H7 (cell line): ENCODE measurements at regions not wholly inside any gene's neighbourhood (a gene's known extent, or its start where the extent isn't known, plus 50 kb on each side); places are given as distances from the start of the nearest gene placed in this dataset.

Source experiments
- DNase-seq: peaks from one replicate; pipeline ENCODE4 v3.0.0; 2012
- H3K27me3 ChIP-seq: 2 replicates; pipeline ENCODE4 v1.6.0; 2011; ENCODE audit warnings: mild to moderate bottlenecking, low read length; ENCODE audit not compliant: control insufficient read depth, insufficient read depth
- H3K36me3 ChIP-seq: replicated peaks from 2 replicates; pipeline ENCODE4 v1.5.1; 2011; ENCODE audit warnings: low read length; ENCODE audit not compliant: control insufficient read depth, insufficient read depth
- H3K4me3 ChIP-seq: 2 replicates; pipeline ENCODE4 v1.5.1; 2011; ENCODE audit warnings: low read depth, mild to moderate bottlenecking, control low read depth, low read length, moderate library complexity; ENCODE audit not compliant: insufficient read depth

GRCh38 chr4:15340902-15341732, 86.7 kb upstream of the C1QTNF7 start:
- Histone ChIP-seq H3K4me3 (no peak overlapping the region), H3K36me3 (no peaks in the 10 kb centered on the region), H3K27me3 (no peaks in the 10 kb centered on the region)
- DNase-seq: no peak

DNA sequence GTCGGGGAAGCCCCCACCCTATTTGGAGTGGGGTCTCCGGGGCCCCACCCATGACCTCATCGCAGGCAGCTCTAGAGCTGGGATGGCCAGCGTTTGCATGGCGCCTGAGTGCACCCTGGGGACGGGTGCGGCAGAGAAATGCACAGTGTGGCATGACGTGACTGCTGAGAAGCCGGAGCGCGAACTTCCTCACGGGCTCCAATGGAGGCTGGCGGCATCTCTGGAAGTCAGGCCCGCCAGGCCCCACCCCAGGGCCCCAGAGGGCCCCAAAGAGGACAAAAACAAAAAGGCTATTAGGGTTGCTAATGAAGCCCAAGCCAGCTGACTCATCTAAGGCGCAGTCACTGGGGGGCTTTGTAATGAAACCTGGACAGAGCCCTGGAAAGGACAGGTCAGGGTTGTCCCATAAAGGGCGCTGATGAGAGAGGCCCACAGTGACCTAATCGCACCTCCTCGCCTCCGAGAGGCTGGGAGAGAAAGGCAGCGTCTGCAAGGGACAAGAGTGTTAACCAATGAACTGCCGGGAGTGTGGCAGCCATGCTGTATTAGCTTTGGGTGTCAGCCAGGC, 86.0 kb upstream of the C1QTNF7 start:
- H3K27me3 ChIP-seq: no peaks in the 10 kb centered on the region
- DNase-seq: no peak
- no peak overlapping the region for H3K4me3 ChIP-seq
- H3K36me3 ChIP-seq: no peaks in the 10 kb centered on the region

DNA sequence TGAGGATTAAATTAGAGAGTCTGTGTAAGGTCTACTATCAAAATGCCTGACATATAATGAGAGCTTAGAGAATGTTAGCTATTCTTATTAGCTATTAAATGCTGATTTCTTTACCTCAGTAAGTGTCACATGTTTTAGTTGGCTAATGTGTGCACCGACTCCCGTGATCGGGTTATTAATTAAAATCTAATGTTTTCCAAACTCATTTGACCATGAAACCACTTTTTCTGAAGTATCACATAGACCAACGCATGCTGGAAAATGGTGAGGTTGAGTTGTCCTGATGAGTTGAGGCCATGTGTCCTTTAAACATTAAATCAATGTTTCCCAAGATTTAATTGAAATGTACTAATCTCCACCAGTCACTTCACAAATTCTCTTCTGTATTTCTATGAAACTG, 84.8 kb upstream of the C1QTNF7 start:
- Histone ChIP-seq H3K27me3 (no peaks in the 10 kb centered on the region), H3K36me3 (no peaks in the 10 kb centered on the region), H3K4me3 (no peak overlapping the region)
- no peak for DNase-seq

DNA sequence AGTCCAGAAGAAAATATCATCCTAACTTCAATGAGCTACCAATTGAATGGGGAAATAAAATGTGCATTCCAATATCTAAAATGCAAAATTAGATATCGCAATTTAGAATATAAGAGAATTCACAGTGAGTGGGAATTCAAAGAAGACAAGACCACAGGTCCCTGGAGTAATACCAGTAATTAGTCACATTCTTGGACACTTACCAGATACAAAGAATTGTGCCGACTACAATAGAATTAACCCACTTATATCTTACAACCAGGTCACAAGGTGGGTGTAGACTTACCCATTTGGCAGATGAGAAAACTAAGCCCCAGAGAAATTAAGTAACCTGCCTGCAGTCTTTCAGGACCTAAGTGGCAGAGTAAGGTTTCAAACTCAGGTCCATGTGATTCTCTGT, 84.3 kb upstream of the C1QTNF7 start:
- no peak for DNase-seq
- no peaks in the 10 kb centered on the region for H3K27me3 ChIP-seq
- no peaks in the 10 kb centered on the region for H3K36me3 ChIP-seq
- no peak overlapping the region for H3K4me3 ChIP-seq

GRCh38 chr4:15344041-15344440, 83.8 kb upstream of the C1QTNF7 start:
- Histone ChIP-seq H3K4me3 (no peak overlapping the region), H3K27me3 (no peaks in the 10 kb centered on the region), H3K36me3 (no peaks in the 10 kb centered on the region)
- DNase-seq: no peak

GRCh38 chr4:15345134-15345533, 82.7 kb upstream of the C1QTNF7 start:
- Histone ChIP-seq H3K27me3 (no peaks in the 10 kb centered on the region), H3K36me3 (no peaks in the 10 kb centered on the region), H3K4me3 (no peak overlapping the region)
- DNase-seq: no peak

DNA sequence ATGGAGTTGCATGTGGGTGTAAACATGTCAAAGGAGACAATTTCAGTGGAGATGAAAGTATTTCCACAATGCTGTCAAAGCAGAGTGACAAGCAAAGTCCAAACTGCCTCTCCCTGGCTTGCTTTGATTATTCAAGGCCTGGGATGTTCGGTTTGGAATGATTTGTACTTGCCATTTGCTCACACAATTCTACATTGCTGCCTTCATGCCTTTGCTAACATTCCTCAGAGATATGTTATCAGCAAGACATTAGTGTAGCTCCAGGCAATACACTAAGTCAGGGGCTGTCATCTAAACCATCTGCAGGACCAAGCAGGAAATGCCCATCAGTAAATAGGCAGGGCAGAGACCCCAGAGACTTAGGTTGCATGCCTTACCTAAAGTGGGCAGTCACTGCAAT, 79.6 kb upstream of the C1QTNF7 start:
- no peaks in the 10 kb centered on the region for H3K36me3 ChIP-seq
- no peak overlapping the region for H3K4me3 ChIP-seq
- no peak for DNase-seq
- no peaks in the 10 kb centered on the region for H3K27me3 ChIP-seq

DNA sequence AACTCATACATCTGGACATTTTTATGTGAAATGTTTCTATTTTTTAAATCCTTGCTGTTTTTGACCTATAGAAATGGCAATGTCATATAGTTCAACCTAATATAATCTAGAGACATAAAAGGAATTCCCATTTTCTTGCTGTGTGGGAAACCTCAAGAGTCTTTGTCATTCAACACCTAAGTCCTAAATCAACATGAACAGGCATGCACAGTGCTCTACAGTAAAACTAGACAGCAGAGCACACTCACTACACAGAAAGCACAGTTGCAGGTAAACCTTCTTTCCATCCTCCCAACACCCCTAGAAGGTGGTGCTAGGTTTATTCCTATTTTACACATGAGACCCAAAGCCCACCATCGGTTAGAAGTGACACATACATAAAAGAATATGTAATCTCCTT, 79.1 kb upstream of the C1QTNF7 start:
- no peak for DNase-seq
- Histone ChIP-seq H3K4me3 (no peak overlapping the region), H3K36me3 (no peaks in the 10 kb centered on the region), H3K27me3 (no peaks in the 10 kb centered on the region)

GRCh38 chr4:15349531-15349935, 78.3 kb upstream of the C1QTNF7 start:
- Histone ChIP-seq H3K27me3 (no peaks in the 10 kb centered on the region), H3K4me3 (no peak overlapping the region), H3K36me3 (no peaks in the 10 kb centered on the region)
- DNase-seq: no peak

DNA sequence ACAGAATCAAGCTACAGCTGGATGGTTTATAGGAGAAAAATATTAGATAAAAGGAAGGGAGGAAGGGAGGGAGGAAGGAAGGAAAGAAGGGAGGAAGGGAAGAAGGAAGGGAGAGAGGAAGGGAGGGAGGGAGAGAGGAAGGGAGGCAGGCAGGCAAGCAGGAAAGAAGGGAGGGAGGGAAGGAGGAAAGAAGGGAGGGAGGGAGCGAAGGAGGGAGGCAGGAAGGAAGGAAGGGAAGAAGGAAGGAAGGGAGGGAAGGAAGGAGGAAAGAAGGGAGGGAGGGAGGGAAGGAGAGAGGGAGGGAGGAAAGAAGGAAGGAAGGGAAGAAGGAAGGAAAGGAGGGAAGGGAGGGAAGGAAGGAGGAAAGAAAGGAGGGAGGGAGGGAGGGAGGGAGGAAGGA, 77.9 kb upstream of the C1QTNF7 start:
- Histone ChIP-seq H3K4me3 (no peak overlapping the region), H3K27me3 (no peaks in the 10 kb centered on the region), H3K36me3 (no peaks in the 10 kb centered on the region)
- DNase-seq: no peak

DNA sequence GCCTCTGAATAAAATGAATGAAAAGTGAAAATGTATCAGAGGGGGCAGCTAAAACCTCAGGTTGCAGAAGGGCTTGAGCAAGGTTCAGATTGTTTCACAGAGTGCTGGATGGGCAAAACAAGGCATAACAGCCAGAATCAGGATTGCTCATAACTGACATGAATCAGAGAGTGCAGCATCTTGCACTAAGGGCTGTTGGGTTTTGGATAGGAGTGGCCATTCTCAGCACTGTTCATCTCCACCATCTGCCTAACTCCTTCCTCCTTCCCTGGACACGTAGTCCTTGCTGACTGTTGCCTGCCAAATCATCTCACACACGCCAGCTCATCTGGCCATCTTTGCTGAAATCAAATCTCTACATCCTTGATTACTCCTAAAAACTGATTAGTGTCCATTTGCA, 75.3 kb upstream of the C1QTNF7 start:
- Histone ChIP-seq H3K27me3 (no peaks in the 10 kb centered on the region), H3K36me3 (no peaks in the 10 kb centered on the region), H3K4me3 (no peak overlapping the region)
- DNase-seq: no peak

DNA sequence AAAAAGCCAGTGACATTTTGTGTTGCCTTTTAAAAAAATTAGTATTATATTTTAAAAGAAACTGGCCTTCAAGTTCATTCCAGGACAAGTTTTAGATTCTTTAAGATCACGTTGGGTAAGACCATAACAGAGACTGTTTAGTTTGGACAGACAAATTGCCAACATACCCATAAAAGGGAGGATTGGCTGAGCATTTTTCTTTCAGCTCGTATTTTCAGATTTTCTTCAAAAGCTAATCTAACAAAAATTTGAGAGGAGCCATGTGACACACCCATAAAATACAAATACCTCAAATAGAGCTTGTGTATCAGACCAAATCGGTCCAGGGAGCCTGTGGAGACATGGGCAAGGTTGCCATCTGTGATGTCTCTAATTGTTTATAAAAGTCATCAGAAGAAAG, 74.6 kb upstream of the C1QTNF7 start:
- H3K27me3 ChIP-seq: no peaks in the 10 kb centered on the region
- H3K4me3 ChIP-seq: no peak overlapping the region
- DNase-seq: no peak
- no peaks in the 10 kb centered on the region for H3K36me3 ChIP-seq

DNA sequence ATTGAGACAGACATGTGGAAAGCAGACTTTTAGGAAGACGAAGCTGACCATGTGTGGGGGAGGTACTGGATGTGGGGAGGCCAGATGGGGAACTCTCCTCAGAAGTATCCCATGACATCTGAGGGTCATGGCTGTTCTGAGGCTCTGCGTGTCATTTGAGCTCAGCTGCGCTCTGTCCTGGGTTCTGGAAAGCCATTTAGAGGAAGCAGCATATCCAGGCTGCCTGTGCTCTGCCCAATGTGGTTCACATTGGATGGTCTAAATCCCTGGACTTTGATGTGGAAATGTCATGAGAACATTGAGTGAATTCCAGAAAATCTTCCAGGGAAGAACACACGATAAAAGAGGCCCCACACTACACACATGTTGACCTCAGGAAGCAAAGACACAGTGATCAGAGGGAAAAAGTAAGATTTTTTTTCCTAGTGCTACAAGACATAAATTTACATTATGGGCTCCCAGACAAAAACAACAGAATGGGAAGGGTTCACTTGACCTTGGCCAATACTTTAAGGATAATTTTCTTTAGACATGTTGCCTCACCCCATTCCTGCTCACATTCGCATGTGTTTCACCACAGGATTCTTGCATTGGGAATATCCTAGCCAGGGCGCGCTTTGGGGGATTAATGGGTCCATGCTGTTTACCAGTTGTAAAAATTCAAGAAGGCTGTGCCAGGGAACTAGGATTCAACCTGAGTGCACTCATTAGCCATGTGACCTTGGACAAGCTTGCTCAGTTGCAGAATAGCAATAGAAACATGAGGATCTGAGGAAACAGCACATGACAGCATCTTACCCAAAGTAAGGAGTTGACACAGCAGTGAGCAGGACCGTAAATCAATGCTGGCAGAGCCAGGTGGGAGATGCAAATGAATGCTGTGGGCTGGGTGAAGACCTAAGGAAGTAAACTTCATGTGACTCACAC, 73.2 kb upstream of the C1QTNF7 start:
- no peaks in the 10 kb centered on the region for H3K36me3 ChIP-seq
- no peaks in the 10 kb centered on the region for H3K27me3 ChIP-seq
- H3K4me3 ChIP-seq: no peak overlapping the region
- DNase-seq: no peak

DNA sequence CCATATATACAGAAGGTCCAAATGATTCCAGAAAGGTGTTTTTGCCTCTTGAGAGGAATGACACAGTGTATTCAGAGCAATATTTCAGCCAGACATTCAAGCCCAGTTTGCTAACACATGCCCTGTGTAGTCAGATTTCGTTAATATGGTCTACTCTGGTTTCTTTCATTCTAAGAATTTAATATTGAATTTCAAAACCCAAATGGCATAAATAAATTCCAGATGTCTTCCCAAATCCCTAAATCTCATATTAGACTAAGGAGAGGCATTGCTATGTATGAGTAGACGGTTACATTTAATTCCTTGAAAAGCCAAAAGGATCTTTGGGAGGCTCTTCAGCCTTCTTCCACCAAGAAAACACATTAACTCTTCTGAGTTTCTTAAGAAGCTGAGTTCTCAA, 66.3 kb upstream of the C1QTNF7 start:
- DNase-seq: no peak
- Histone ChIP-seq H3K27me3 (no peaks in the 10 kb centered on the region), H3K4me3 (no peak overlapping the region), H3K36me3 (no peaks in the 10 kb centered on the region)

DNA sequence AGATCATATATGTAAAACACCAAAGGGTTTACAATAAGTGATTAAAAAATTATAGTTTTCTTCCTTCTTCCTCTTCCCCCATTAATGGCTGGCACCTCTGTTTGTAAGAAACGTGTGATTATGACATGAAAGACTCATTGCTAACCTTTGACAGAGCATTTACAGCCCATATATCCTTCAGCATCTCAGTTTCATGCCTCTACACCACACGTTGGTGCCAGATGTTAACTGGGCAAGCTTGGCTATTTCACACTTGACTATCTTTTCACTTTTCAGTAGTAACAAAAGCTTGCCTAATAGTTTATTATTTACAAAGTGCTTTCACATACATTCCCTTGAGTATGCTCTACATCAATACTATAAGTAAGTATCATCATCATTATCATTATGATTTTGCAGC, 65.3 kb upstream of the C1QTNF7 start:
- no peaks in the 10 kb centered on the region for H3K27me3 ChIP-seq
- DNase-seq: no peak
- H3K36me3 ChIP-seq: no peaks in the 10 kb centered on the region
- H3K4me3 ChIP-seq: no peak overlapping the region
